Fibroblast of the aortic adventitia (primary cell): ENCODE measurements at regions not wholly inside any gene's neighbourhood (a gene's known extent, or its start where the extent isn't known, plus 50 kb on each side); places are given as distances from the start of the nearest gene placed in this dataset.
A peak's percentile ranks its signal among the peaks of the same experiment; 100 is the strongest.

Experiments
- DNase-seq: peaks from one replicate; pipeline ENCODE4 v3.0.0-alpha.2; 2010; ENCODE audit warnings: low read depth
- H3K4me3 ChIP-seq: 2 replicates; pipeline ENCODE4 v1.5.1; 2011; ENCODE audit warnings: low read depth, mild to moderate bottlenecking, control low read depth, low read length, moderate library complexity
- CTCF ChIP-seq: IDR thresholded peaks from 2 replicates; pipeline ENCODE4 v1.5.1; 2011; ENCODE audit warnings: mild to moderate bottlenecking, low read length, control low read depth, inconsistent platforms; ENCODE audit not compliant: insufficient read depth

- H3K4me3 ChIP-seq: no peak overlapping the region
- DNase-seq: peak; percentile 9
- TF ChIP-seq CTCF: no peak
Measured at GRCh38 chrX:7215842-7216241, 67.9 kb upstream of the PUDP start.

DNA sequence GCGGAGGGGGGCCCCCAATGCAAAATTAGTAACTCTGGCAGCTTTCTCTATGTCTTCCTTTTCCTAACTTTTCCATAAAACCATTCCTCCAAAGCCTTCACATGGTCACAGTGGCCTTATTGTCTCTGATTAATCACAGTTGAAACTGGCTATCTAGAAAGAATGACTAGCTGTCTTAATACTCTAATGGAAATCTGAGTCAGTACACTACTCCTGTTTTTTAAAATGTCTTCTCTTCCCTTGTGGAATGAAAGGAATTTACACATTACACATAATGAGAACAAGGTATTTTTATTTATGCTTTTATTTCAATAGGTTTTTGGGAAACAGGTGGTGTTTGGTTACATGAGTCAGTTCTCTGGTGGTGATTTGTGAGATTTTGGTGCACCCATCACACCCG, 66.3 kb upstream of the PUDP start:
- TF ChIP-seq CTCF: no peak
- H3K4me3 ChIP-seq: no peak overlapping the region
- DNase-seq: no peak

GRCh38 chrX:7205037-7205577, 57.2 kb upstream of the PUDP start:
- no peak for DNase-seq
- no peak overlapping the region for H3K4me3 ChIP-seq
- no peak for TF ChIP-seq CTCF

DNA sequence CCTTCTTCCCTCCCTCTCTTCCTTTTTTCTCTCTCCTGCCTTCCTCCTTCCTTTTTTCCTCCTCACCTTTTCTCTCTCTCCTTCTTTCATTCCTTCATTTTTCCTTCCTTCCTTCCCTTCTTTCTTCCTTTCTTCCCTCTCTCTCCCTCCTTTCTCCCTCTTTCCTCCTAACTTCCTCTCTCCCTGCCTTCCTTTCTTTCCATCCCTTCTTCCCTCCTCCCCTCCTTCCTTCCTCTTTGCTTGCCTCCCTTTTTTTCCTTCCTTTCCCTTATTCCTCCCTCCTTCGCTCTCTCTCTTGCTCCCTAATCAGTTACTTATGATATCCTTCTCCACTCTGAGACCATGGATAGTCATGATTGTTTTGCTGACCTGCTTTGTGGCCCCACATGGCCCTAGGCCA, 56.7 kb upstream of the PUDP start:
- DNase-seq: no peak
- no peak for TF ChIP-seq CTCF

GRCh38 chrX:7202206-7202605, 54.3 kb upstream of the PUDP start:
- no peak for DNase-seq
- TF ChIP-seq CTCF: no peak
- no peak overlapping the region for H3K4me3 ChIP-seq

More for the DNA sequence above, 56.7 kb upstream of the PUDP start:
- H3K4me3 ChIP-seq: no peak overlapping the region

GRCh38 chrX:7201496-7201895, 53.5 kb upstream of the PUDP start:
- no peak for TF ChIP-seq CTCF
- no peak overlapping the region for H3K4me3 ChIP-seq
- no peak for DNase-seq

GRCh38 chrX:7198499-7198898, 50.5 kb upstream of the PUDP start:
- no peak for TF ChIP-seq CTCF
- DNase-seq: no peak
- no peak overlapping the region for H3K4me3 ChIP-seq
